RWPE2 (cell line): ENCODE measurements at regions not wholly inside any gene's neighbourhood (a gene's known extent, or its start where the extent isn't known, plus 50 kb on each side); places are given as distances from the start of the nearest gene placed in this dataset.
A peak's percentile ranks its signal among the peaks of the same experiment; 100 is the strongest.

Experiments used
- ATAC-seq: fragments of 200-7000 bp; cut with Tn5 transposase; 3 replicates; pipeline ENCODE4 v1.9.1; 2021; ENCODE audit warnings: low read depth
- DNase-seq: peaks from one replicate; pipeline ENCODE4 v3.0.0-alpha.2; 2020; ENCODE audit warnings: low spot score
- H3K27ac ChIP-seq: fragments of 450-650 bp; 2 replicates; pipeline ENCODE4 v1.5.1; 2017; ENCODE audit warnings: mild to moderate bottlenecking; ENCODE audit not compliant: poor library complexity, severe bottlenecking
- H3K27me3 ChIP-seq: fragments of 250-450 bp; sonication (Bioruptor Pico); 2 replicates; pipeline ENCODE4 v1.5.1; 2021; ENCODE audit warnings: mild to moderate bottlenecking, moderate library complexity; ENCODE audit not compliant: insufficient read depth, poor library complexity, severe bottlenecking
- H3K36me3 ChIP-seq: fragments of 250-450 bp; sonication (Bioruptor Pico); 2 replicates; pipeline ENCODE4 v1.5.1; 2020; ENCODE audit warnings: low read depth, mild to moderate bottlenecking, moderate library complexity
- H3K4me1 ChIP-seq: fragments of 250-450 bp; sonication (Bioruptor Pico); 2 replicates; pipeline ENCODE4 v1.5.1; 2021; ENCODE audit warnings: mild to moderate bottlenecking, moderate library complexity; ENCODE audit not compliant: insufficient read depth, poor library complexity, severe bottlenecking
- H3K4me3 ChIP-seq: fragments of 250-450 bp; sonication (Bioruptor Pico); 2 replicates; pipeline ENCODE4 v1.5.1; 2021; ENCODE audit warnings: mild to moderate bottlenecking, moderate library complexity; ENCODE audit not compliant: severe bottlenecking
- H3K9me3 ChIP-seq: fragments of 250-450 bp; sonication (Bioruptor Pico); 2 replicates; pipeline ENCODE4 v1.5.1; 2021; ENCODE audit warnings: mild to moderate bottlenecking, moderate library complexity; ENCODE audit not compliant: severe bottlenecking
- CTCF ChIP-seq: fragments of 450-650 bp; IDR thresholded peaks from one replicate; pipeline ENCODE4 v1.5.1; 2017; ENCODE audit warnings: mild to moderate bottlenecking, moderate library complexity; ENCODE audit not compliant: poor library complexity, severe bottlenecking

- no peaks in the 10 kb centered on the region for H3K4me1 ChIP-seq
- no peak overlapping the region for H3K27ac ChIP-seq
- H3K36me3 ChIP-seq: no peaks in the 10 kb centered on the region
- H3K27me3 ChIP-seq: no peaks in the 10 kb centered on the region
- no peak overlapping the region for H3K4me3 ChIP-seq
- H3K9me3 ChIP-seq: no peaks in the 10 kb centered on the region
- no peak for ATAC-seq
- no peak for DNase-seq
- no peak for TF ChIP-seq CTCF
Measured at GRCh38 chr19:32010071-32010470, 335.3 kb upstream of the ZNF507 start.

GRCh38 chr19:32012206-32012605 lies 333.2 kb upstream of the ZNF507 start:
- no peak for ATAC-seq
- no peak for TF ChIP-seq CTCF
- Histone ChIP-seq H3K36me3 (no peaks in the 10 kb centered on the region), H3K4me1 (peaks cover 6% of the 10 kb centered on the region), H3K27me3 (no peaks in the 10 kb centered on the region), H3K9me3 (peaks cover 2% of the 10 kb centered on the region), H3K4me3 (no peak overlapping the region), H3K27ac (no peak overlapping the region)
- no peak for DNase-seq

GRCh38 chr19:32012886-32013631 lies 332.4 kb upstream of the ZNF507 start:
- DNase-seq (no peak), ATAC-seq (no peak)
- Histone ChIP-seq H3K9me3 (peaks cover 2% of the 10 kb centered on the region), H3K27ac (no peak overlapping the region), H3K4me3 (no peak overlapping the region), H3K36me3 (no peaks in the 10 kb centered on the region), H3K27me3 (no peaks in the 10 kb centered on the region), H3K4me1 (peaks cover 11% of the 10 kb centered on the region)
- no peak for TF ChIP-seq CTCF

- H3K27ac ChIP-seq: peak overlapping the region; percentile 77
- no peak overlapping the region for H3K4me3 ChIP-seq
- no peaks in the 10 kb centered on the region for H3K36me3 ChIP-seq
- peaks cover 18% of the 10 kb centered on the region for H3K4me1 ChIP-seq
- DNase-seq (no peak), ATAC-seq (peak; percentile 29)
- no peaks in the 10 kb centered on the region for H3K27me3 ChIP-seq
- no peak for TF ChIP-seq CTCF
- H3K9me3 ChIP-seq: peaks cover 2% of the 10 kb centered on the region
Measured at GRCh38 chr19:32017176-32017953, 328.0 kb upstream of the ZNF507 start.

- H3K27ac ChIP-seq: peak overlapping the region; percentile 77
- no peak for TF ChIP-seq CTCF
- peak; percentile 80 for DNase-seq
Measured at GRCh38 chr19:32018014-32018413, 327.4 kb upstream of the ZNF507 start.

More at GRCh38 chr19:32018014-32018413, 327.4 kb upstream of the ZNF507 start:
- H3K4me3 ChIP-seq: no peak overlapping the region
- H3K9me3 ChIP-seq: peaks cover 2% of the 10 kb centered on the region
- no peaks in the 10 kb centered on the region for H3K27me3 ChIP-seq
- H3K36me3 ChIP-seq: no peaks in the 10 kb centered on the region
- peaks cover 18% of the 10 kb centered on the region for H3K4me1 ChIP-seq
- ATAC-seq: peak; percentile 91
